SK-N-MC (cell line): ENCODE measurements at regions not wholly inside any gene's neighbourhood (a gene's known extent, or its start where the extent isn't known, plus 50 kb on each side); places are given as distances from the start of the nearest gene placed in this dataset.

Experiments used
- EZH2 ChIP-seq: fragments of 200-600 bp; sonication (generic); IDR thresholded peaks from one replicate; pipeline ENCODE4 v1.6.1; 2017; ENCODE audit warnings: antibody characterized with exemption
- POLR2AphosphoS5 ChIP-seq: IDR thresholded peaks from 2 replicates; pipeline ENCODE4 v1.6.1; 2012; ENCODE audit warnings: mild to moderate bottlenecking, low read depth, low read length, borderline replicate concordance

GRCh38 chr4:152015597-152016302 is 254.9 kb upstream of the GATB start:
- no peak for TF ChIP-seq POLR2AphosphoS5
- no peak for TF ChIP-seq EZH2
